ENCODE measurements at regions not wholly inside any gene's neighbourhood (a gene's known extent, or its start where the extent isn't known, plus 50 kb on each side); places are given as distances from the start of the nearest gene placed in this dataset.

DNA sequence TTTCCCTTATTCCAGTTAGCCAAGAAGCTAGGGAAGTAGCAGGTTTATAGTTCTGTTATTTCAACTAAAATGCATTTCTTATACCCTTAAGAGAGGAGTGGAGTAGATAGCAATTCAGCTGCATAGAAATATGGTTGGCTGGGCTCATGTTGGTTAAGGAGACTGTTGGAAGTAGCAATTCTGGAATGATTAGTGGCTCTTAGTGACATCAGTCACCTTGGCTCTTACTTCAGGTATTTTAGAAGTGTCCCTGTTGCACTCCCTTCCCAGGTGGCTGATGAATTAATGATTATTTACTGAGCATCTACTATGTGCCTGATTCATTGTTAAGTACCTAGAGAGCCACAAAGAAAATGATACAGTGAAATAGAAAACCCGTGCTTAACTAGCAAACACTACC lies 128.1 kb downstream of the MGST1 start:
- no peaks in the 10 kb centered on the region for H3K36me3 ChIP-seq
- no peak overlapping the region for H3K4me3 ChIP-seq
- no peaks in the 10 kb centered on the region for H3K27me3 ChIP-seq
- DNase-seq (ENCODE audit: low read depth in 1 of 2, low spot score in 1 of 2), result no peak
- H3K27ac ChIP-seq, result no peak overlapping the region
- peaks cover 2% of the 10 kb centered on the region for H3K4me1 ChIP-seq (ENCODE audit: low read depth)
- H3K9me3 ChIP-seq (ENCODE audit: low read depth), result no peaks in the 10 kb centered on the region
- no peak for TF ChIP-seq CTCF (IDR thresholded peaks at IDR 0.05; ENCODE audit: low read depth, low read length)

GRCh38 chr12:16482726-16483125 lies 123.2 kb downstream of the LMO3 start:
- TF ChIP-seq CTCF (IDR thresholded peaks at IDR 0.05; ENCODE audit: low read depth, low read length), result no peak
- Histone ChIP-seq H3K27me3 (no peaks in the 10 kb centered on the region), H3K9me3 (ENCODE audit: low read depth) (no peaks in the 10 kb centered on the region), H3K27ac (no peak overlapping the region), H3K4me1 (ENCODE audit: low read depth) (no peaks in the 10 kb centered on the region), H3K36me3 (no peaks in the 10 kb centered on the region), H3K4me3 (no peak overlapping the region)
- no peak for DNase-seq (ENCODE audit: low read depth in 1 of 2, low spot score in 1 of 2)

GRCh38 chr12:16492240-16492639 lies 113.7 kb downstream of the LMO3 start:
- Histone ChIP-seq H3K4me3 (no peak overlapping the region), H3K27me3 (no peaks in the 10 kb centered on the region), H3K9me3 (ENCODE audit: low read depth) (no peaks in the 10 kb centered on the region), H3K4me1 (ENCODE audit: low read depth) (no peaks in the 10 kb centered on the region), H3K27ac (no peak overlapping the region), H3K36me3 (no peaks in the 10 kb centered on the region)
- no peak for DNase-seq (ENCODE audit: low read depth in 1 of 2, low spot score in 1 of 2)
- TF ChIP-seq CTCF (IDR thresholded peaks at IDR 0.05; ENCODE audit: low read depth, low read length), result no peak

- Histone ChIP-seq H3K36me3 (no peaks in the 10 kb centered on the region), H3K9me3 (ENCODE audit: low read depth) (no peaks in the 10 kb centered on the region), H3K27me3 (no peaks in the 10 kb centered on the region), H3K4me3 (no peak overlapping the region), H3K4me1 (ENCODE audit: low read depth) (no peaks in the 10 kb centered on the region), H3K27ac (no peak overlapping the region)
- TF ChIP-seq CTCF (IDR thresholded peaks at IDR 0.05; ENCODE audit: low read depth, low read length), result no peak
- DNase-seq (ENCODE audit: low read depth in 1 of 2, low spot score in 1 of 2), result no peak
Observed at GRCh38 chr12:16492820-16493797, 112.9 kb downstream of the LMO3 start.

GRCh38 chr12:16495196-16495595 lies 110.8 kb downstream of the LMO3 start:
- Histone ChIP-seq H3K4me3 (no peak overlapping the region), H3K27ac (no peak overlapping the region), H3K4me1 (ENCODE audit: low read depth) (no peaks in the 10 kb centered on the region), H3K9me3 (ENCODE audit: low read depth) (no peaks in the 10 kb centered on the region), H3K36me3 (no peaks in the 10 kb centered on the region), H3K27me3 (no peaks in the 10 kb centered on the region)
- DNase-seq (ENCODE audit: low read depth in 1 of 2, low spot score in 1 of 2), result no peak
- TF ChIP-seq CTCF (IDR thresholded peaks at IDR 0.05; ENCODE audit: low read depth, low read length), result no peak
